SK-N-SH (cell line): ENCODE measurements at regions not wholly inside any gene's neighbourhood (a gene's known extent, or its start where the extent isn't known, plus 50 kb on each side); places are given as distances from the start of the nearest gene placed in this dataset.

Experiments
- EP300 ChIP-seq, 2 experiments: IDR thresholded peaks; 2 replicates each; pipeline versions ENCODE4 v1.4.0 to v1.6.1; 2012; ENCODE audit warnings: borderline replicate concordance in 1 of 2, low read depth in 1 of 2, low read length in 1 of 2
- GABPA ChIP-seq: IDR thresholded peaks from 2 replicates; pipeline ENCODE4 v1.4.0; 2012; ENCODE audit warnings: low read depth, mild to moderate bottlenecking
- POLR2AphosphoS5 ChIP-seq: IDR thresholded peaks from 2 replicates; pipeline ENCODE4 v1.6.1; 2012; ENCODE audit warnings: low read depth, low read length
- RAD21 ChIP-seq: IDR thresholded peaks from 2 replicates; pipeline ENCODE4 v1.6.1; 2012; ENCODE audit warnings: mild to moderate bottlenecking, low read length
- RFX5 ChIP-seq: IDR thresholded peaks from 2 replicates; pipeline ENCODE4 v1.6.1; 2012; ENCODE audit warnings: mild to moderate bottlenecking, improper control_type of control experiment, low read length
- RXRA ChIP-seq: IDR thresholded peaks from 2 replicates; pipeline ENCODE4 v1.4.0; 2012; ENCODE audit warnings: low read depth, mild to moderate bottlenecking, borderline replicate concordance
- SIN3A ChIP-seq: IDR thresholded peaks from 2 replicates; pipeline ENCODE4 v1.6.1; 2012; ENCODE audit warnings: low read depth, mild to moderate bottlenecking, low read length, moderate library complexity, borderline replicate concordance
- TAF1 ChIP-seq: IDR thresholded peaks from 2 replicates; pipeline ENCODE4 v1.6.1; 2012; ENCODE audit warnings: low read depth, mild to moderate bottlenecking, low read length, moderate library complexity, borderline replicate concordance
- TEAD4 ChIP-seq: IDR thresholded peaks from 2 replicates; pipeline ENCODE4 v1.4.0; 2012; ENCODE audit warnings: mild to moderate bottlenecking, borderline replicate concordance; ENCODE audit not compliant: insufficient read depth
- YY1 ChIP-seq: IDR thresholded peaks from 2 replicates; pipeline ENCODE4 v1.4.0; 2012; ENCODE audit warnings: low read depth, mild to moderate bottlenecking
- TF ChIP-seq, protein P1 (sequence below): fragments of 200-600 bp; sonication (generic); IDR thresholded peaks from 2 replicates; pipeline ENCODE4 v1.6.1; 2017; ENCODE audit warnings: antibody characterized with exemption, mild to moderate bottlenecking, moderate library complexity
- TF ChIP-seq, protein P2 (sequence below): fragments of 150-350 bp; IDR thresholded peaks from 2 replicates; pipeline ENCODE4 v1.6.1; 2016; ENCODE audit warnings: mild to moderate bottlenecking, low read depth, low read length

DNA sequence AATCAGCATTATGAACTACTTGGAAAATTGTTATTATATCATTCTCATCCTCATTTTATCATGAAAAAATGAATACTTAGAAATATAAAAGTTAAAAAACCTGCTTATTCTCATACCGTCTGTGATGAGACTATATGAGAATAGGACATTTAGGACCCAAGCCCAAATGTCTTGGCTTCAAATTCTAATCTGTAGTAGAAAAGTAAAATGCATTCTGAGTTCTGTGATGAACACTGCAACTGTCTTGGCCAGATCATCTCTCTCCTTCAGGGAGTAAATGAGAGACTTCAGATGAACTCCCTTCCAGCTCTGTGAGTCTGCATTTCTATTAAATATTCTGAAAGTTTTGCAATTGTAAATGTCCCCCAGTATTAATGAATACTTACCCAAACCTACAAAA lies 940.7 kb upstream of the KLHL29 start:
- TF ChIP-seq, protein P1, sequence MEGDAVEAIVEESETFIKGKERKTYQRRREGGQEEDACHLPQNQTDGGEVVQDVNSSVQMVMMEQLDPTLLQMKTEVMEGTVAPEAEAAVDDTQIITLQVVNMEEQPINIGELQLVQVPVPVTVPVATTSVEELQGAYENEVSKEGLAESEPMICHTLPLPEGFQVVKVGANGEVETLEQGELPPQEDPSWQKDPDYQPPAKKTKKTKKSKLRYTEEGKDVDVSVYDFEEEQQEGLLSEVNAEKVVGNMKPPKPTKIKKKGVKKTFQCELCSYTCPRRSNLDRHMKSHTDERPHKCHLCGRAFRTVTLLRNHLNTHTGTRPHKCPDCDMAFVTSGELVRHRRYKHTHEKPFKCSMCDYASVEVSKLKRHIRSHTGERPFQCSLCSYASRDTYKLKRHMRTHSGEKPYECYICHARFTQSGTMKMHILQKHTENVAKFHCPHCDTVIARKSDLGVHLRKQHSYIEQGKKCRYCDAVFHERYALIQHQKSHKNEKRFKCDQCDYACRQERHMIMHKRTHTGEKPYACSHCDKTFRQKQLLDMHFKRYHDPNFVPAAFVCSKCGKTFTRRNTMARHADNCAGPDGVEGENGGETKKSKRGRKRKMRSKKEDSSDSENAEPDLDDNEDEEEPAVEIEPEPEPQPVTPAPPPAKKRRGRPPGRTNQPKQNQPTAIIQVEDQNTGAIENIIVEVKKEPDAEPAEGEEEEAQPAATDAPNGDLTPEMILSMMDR = no peak
- no peak for TF ChIP-seq SIN3A
- no peak for TF ChIP-seq EP300 (IDR thresholded peaks at IDR 0.05; ENCODE audit: borderline replicate concordance in 1 of 2, low read depth in 1 of 2, low read length in 1 of 2)
- no peak for TF ChIP-seq TEAD4
- no peak for TF ChIP-seq TAF1
- TF ChIP-seq POLR2AphosphoS5 = no peak
- TF ChIP-seq YY1 = no peak
- TF ChIP-seq, protein P2, sequence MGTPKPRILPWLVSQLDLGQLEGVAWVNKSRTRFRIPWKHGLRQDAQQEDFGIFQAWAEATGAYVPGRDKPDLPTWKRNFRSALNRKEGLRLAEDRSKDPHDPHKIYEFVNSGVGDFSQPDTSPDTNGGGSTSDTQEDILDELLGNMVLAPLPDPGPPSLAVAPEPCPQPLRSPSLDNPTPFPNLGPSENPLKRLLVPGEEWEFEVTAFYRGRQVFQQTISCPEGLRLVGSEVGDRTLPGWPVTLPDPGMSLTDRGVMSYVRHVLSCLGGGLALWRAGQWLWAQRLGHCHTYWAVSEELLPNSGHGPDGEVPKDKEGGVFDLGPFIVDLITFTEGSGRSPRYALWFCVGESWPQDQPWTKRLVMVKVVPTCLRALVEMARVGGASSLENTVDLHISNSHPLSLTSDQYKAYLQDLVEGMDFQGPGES = no peak
- no peak for TF ChIP-seq GABPA
- no peak for TF ChIP-seq RXRA
- TF ChIP-seq RFX5 = no peak
- no peak for TF ChIP-seq RAD21
